ENCODE measurements at regions not wholly inside any gene's neighbourhood (a gene's known extent, or its start where the extent isn't known, plus 50 kb on each side); places are given as distances from the start of the nearest gene placed in this dataset.

GRCh38 chr2:173822889-173823542 is 142.2 kb downstream of the SP3 start:
- DNase-seq (ENCODE audit: low read depth), result no peak

- no peak for DNase-seq (ENCODE audit: low read depth)
Observed at GRCh38 chr2:173823543-173823939, 141.6 kb downstream of the SP3 start.

GRCh38 chr2:173828189-173829142 is 136.7 kb downstream of the SP3 start:
- DNase-seq (ENCODE audit: low read depth), result no peak

GRCh38 chr2:173829727-173830126 is 135.4 kb downstream of the SP3 start:
- no peak for DNase-seq (ENCODE audit: low read depth)

GRCh38 chr2:173830170-173830569 is 135.0 kb downstream of the SP3 start:
- no peak for DNase-seq (ENCODE audit: low read depth)

GRCh38 chr2:173831312-173832229 is 133.6 kb downstream of the SP3 start:
- DNase-seq (ENCODE audit: low read depth), result no peak

GRCh38 chr2:173834141-173834540 is 131.0 kb downstream of the SP3 start:
- no peak for DNase-seq (ENCODE audit: low read depth)

- DNase-seq (ENCODE audit: low read depth), result no peak
Observed at GRCh38 chr2:173835726-173836125, 129.4 kb downstream of the SP3 start.

- DNase-seq (ENCODE audit: low read depth), result no peak
Observed at GRCh38 chr2:173841110-173841509, 124.1 kb downstream of the SP3 start.

GRCh38 chr2:173843526-173843925 is 121.6 kb downstream of the SP3 start:
- no peak for DNase-seq (ENCODE audit: low read depth)

GRCh38 chr2:173851141-173851641 is 114.0 kb downstream of the SP3 start:
- DNase-seq (ENCODE audit: low read depth), result no peak

GRCh38 chr2:173854141-173854540 is 111.0 kb downstream of the SP3 start:
- DNase-seq (ENCODE audit: low read depth), result no peak

GRCh38 chr2:173854840-173855239 is 110.3 kb downstream of the SP3 start:
- DNase-seq (ENCODE audit: low read depth), result no peak

- DNase-seq (ENCODE audit: low read depth), result no peak
Observed at GRCh38 chr2:173855661-173856060, 109.5 kb downstream of the SP3 start.
